ENCODE measurements at regions not wholly inside any gene's neighbourhood (a gene's known extent, or its start where the extent isn't known, plus 50 kb on each side); places are given as distances from the start of the nearest gene placed in this dataset.
"Not testable (repeated sequence)": the region's sequence is repeated elsewhere in the genome, so short reads cannot be mapped to it uniquely, and the experiment has no call there.

GRCh38 chr14:85150166-85150565 is 379.8 kb upstream of the FLRT2 start:
- no peak for DNase-seq

DNA sequence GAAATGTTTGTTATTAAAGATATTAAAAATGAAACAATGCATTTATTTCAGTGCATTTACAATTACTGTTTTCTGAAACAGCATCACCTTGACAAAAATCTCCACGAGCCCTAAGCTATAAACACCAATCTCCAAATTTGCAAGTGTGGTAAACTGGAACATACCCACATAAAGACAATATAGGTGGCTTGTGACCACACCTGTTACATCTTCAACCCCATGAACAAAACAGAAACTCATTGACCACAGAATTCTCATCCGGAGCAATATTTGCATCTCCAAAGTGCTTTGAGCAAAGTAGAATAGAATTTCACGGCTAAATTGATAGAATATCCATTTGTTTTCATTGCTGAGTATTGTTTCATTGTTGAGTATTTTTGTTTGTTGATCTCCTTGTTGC is 375.2 kb upstream of the FLRT2 start:
- no peak for DNase-seq

DNA sequence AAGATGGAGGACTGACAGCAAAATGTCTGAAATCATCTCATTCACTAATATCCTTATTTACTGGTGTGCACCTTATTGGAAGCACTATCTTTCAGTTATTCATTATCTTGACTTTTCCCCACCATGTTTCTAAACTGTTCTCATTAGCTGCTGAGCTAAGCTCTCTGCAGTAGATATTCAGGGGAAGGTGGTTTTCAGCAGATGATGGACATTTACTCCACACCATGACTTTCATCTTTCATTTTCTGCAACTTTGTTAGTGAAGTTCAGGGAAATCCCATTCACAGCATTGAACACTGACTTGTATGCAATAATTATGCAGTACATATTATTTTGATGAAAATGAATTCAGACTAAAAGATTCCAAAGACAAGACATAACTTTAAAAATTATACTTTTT is 373.6 kb upstream of the FLRT2 start:
- DNase-seq, result no peak

- DNase-seq, result no peak
Measured at GRCh38 chr14:85159726-85160125, 370.2 kb upstream of the FLRT2 start.

GRCh38 chr14:85165094-85165493 is 364.9 kb upstream of the FLRT2 start:
- no peak for DNase-seq

GRCh38 chr14:85169381-85169780 is 360.6 kb upstream of the FLRT2 start:
- DNase-seq, result no peak

GRCh38 chr14:85172290-85172689 is 357.7 kb upstream of the FLRT2 start:
- DNase-seq, result no peak

DNA sequence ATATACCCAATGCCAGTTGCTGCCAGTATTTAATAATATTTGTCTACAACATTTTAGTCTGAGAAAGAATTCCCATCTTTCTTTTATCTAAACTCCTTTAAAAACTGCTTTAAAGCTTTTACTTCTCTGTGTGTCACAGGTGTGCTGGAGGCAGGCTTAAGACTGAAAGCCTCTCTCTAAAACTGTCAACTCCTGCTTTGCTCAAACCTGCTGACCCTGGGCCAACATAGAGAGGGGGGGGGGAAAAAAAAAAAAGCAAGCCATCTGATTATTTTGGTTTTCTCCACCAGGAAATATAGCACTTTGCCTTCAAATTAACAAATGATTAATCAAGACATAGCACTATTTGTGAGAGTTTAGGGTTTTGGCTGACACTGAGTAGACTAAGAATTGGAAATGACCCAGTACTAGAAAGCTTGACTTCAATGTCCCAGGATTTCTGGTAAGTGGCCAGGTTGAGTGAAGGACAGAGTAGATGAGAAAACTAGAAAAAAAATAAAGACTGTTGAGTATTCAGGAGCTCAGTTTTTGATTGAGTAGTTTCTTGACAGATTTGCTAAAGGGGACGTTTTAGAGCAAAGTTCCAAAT is 357.0 kb upstream of the FLRT2 start:
- no peak for DNase-seq

DNA sequence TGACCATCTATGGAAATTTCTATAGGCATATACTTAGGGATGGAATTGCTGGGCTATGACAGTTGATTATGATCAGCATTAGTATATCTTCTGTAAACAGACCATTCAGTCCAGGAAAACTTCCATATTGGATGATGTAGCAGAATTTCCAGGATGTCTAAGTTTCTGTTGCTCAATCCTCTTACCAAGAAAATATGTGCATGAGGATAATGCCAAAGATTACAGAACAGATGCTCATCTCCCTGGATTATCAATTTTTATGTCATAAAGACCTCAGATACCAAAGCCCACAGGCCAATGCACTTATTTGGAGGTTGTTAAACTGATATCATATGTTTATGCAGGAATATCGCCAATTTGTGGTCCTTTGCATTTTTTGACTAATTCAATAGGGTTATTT is 354.4 kb upstream of the FLRT2 start:
- no peak for DNase-seq

DNA sequence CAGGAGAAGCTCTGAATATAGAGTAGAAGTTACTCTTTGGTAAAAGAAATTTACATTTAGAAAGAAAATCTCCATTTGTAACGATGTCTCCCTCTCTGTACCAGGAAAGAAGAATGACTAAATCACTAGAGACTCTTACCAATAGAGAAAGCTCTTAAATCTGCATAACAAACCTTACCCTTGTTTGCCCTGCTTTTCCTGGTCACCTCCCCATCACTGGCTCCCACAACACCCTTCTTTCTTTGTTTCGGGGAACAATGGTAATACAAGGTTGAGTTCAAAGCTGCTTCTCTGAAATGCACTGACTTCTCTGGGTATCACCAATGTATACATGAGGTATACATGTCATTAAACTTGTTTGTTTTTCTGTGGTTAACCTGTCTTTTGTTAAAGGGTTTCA is 351.1 kb upstream of the FLRT2 start:
- no peak for DNase-seq

DNA sequence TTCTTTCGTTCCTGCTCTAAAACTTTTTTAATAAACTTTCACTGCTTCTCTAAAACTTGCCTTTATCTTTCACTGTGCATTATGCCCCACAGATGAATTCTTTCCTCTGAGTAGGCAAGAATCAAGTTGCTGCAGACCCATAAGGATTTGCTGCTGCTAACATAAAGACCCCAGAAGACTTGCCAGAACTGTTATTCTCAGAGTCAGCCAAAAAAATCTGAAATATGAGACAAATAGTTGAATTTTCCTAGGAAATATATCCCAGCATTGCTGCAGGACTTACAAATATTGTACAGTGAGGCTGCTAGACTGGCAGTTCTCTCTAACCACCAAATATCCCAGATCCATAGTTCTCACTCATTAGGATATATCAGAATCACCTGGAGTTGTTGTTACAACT is 349.1 kb upstream of the FLRT2 start:
- DNase-seq, result no peak

- no peak for DNase-seq
Measured at GRCh38 chr14:85182282-85182681, 347.7 kb upstream of the FLRT2 start.

- DNase-seq, result no peak
Measured at GRCh38 chr14:85186082-85186481, 343.9 kb upstream of the FLRT2 start.

DNA sequence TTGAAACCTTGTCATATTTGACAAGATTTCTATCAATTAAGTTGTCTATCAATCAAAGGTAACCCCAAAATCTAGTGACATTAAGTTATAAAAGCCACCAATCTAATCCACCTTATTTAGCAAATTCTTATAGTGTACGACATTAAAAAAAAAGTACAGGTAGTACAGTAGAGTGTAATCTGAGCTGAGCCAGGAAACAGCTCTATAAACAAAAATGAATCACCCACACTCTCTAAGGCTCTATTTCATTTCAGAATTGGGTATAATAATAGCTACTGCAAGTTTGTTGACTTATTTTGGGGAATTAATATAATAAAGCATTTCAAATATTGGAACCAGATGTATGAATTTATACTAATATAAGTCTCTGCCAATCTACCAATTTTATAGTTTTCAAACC is 342.4 kb upstream of the FLRT2 start:
- DNase-seq, result no peak

DNA sequence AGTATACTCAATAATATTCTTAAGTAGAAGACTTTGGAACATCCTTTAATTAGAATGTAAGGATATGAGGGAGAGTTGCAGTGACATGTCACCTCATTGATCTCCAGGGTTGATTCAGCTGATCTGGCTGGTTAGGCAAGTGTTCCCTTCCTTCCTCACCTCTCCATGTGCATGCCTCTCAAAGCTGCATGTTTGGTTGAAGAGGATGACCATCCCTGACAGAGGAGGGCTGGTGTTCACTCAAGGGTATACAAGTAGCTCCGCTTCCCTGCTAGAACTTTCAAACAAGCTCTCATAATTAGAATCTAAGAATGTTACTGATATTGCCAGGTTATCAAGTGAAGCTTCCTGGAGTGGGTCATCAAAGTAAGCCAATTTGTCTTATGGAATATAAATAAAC is 341.1 kb upstream of the FLRT2 start:
- no peak for DNase-seq

DNA sequence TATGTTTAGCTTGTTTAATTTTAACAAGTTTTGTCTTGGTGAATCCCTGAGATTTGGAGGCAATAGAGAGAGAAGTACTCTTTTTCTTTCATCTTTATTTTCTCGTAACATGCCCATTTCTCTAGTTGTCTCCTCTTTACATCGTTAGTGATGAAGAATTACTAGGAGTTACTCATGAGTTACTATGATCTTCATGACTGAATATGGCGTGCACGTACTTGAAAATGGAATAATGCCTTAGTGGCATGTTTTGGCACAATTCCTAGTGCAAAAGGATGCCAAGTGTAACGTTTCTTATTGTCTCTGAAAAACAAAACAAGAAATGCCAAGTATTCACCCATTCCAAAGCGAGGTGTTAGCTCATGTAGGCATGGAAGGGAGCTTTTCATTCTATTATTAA is 340.7 kb upstream of the FLRT2 start:
- DNase-seq, result not testable (repeated sequence)

DNA sequence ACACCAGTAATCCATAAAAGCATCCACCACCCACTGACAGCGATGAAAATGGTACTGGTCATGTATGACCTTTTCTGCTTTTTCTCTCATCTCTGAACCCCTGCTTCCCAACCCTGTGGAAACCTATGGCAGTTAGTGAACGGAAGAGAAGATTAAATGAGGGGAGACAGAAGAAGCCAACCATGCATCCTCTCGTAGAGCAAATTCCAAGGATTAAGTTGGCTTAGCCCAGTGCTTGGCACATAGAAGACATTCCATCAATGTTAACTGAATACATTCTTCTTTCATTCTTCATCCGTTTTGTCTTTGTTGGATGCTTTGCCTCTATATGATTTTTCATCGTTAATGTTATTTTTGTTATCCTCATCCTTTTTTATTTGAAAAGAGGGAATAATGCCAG is 339.7 kb upstream of the FLRT2 start:
- no peak for DNase-seq

DNA sequence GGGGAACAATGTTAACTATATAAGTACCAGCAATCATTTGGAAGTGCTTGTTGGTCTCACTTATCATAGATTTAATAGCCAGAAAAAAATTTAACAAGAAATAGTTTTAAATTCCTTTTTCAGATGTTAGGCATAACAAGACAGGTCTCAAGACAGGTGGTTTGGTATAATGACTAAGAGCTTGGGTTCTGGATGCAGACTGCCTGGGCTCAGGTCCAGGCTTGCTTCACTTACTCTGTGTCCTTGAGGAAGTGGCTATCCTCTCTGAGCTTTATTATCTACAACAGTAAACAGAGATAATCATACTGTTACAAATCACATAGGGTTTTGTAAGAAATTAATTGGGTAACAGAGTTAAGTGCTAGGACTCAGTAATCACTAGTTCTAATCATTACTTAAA is 338.0 kb upstream of the FLRT2 start:
- no peak for DNase-seq

DNA sequence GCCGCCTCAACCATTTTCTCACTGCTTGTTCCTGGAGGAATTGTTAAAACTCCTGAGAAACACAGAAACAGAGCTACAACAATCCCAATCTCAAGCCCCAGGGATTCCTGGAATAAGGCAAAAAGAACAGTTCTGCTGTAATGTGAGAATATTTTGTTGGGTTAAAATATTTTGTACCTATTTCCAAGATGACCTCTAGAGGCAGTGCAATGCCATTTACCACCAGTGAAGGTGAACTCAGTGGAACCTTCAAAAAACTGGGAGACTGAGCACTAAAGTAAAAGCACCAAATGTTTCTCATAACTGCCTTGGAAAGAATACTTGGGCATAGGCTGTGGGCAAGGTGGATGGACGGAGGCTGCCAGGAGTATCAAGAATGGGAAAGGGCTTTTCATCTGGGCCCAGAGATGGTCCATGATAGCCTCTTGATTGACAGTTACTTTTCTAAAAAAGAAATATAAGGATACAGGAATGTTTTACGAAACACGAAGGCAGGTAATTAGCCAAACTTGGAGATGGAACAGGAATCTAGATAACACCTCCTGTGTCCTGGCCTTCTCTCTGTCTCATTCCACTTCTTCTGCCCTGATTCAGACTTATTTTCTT is 334.0 kb upstream of the FLRT2 start:
- no peak for DNase-seq

DNA sequence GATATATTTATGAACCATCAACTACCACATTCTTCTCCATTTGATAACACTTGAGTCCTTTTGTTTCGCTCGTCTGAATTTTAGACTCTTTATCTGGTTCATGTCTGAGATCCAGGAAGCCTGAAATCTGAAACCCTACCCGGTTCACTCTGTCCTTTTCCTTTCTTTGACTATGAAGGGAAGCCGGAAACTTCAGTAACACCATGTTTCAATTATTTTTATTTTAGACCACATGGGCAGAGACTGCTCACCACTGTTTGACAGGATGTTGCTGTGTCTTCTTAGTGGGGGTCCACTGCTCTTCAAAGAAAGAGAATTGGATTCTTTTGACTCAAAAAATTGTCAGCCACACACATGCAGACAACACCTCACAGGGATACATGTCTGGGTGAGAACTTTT is 331.9 kb upstream of the FLRT2 start:
- DNase-seq, result no peak

GRCh38 chr14:85205875-85206274 is 324.1 kb upstream of the FLRT2 start:
- no peak for DNase-seq

DNA sequence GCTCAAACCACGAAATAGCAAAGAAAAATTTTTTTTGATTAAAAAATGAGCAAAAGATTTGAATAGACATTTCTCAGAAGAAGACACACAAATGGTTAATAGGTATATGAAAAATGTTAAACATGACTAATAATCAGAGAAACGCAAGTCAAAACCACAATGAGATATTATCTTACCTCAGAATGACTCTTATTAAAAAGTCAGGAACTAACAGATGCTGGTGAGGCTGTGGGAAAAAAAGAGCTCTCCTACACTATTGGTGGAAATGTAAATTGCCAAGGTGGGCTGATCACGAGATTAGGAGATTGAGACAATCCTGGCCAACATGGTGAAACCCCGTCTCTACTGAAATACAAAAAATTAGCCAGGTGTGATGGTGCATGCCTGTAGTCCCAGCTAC is 315.5 kb upstream of the FLRT2 start:
- DNase-seq, result no peak

- no peak for DNase-seq
Measured at GRCh38 chr14:85217412-85217811, 312.5 kb upstream of the FLRT2 start.

GRCh38 chr14:85218982-85219381 is 311.0 kb upstream of the FLRT2 start:
- DNase-seq, result no peak

DNA sequence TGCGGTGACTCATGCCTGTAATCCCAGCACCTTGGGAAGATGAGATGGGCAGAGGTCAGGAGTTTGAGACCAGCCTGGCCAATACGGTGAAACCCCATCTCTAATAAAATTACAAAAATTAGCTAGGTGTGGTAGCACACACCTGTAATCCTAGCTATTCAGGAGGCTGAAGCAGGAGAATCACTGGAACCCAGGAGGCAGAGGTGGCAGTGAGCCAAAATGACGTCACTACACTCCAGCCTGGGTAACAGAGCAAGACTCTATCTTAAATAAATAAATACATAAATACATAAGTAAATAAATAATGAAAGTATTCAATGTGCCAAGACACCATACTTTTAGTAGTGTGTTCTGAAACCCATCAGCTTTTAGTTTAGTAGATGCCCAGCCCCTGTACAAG is 308.1 kb upstream of the FLRT2 start:
- DNase-seq, result no peak

GRCh38 chr14:85222341-85222740 is 307.6 kb upstream of the FLRT2 start:
- no peak for DNase-seq
